HEK293 (cell line): ENCODE measurements at regions not wholly inside any gene's neighbourhood (a gene's known extent, or its start where the extent isn't known, plus 50 kb on each side); places are given as distances from the start of the nearest gene placed in this dataset.

Experiments used
- CTCF ChIA-PET: fragments of 350-600 bp; formaldehyde crosslinking; extraction: SDS; loops from one replicate; lab custom pipeline; 2021; ENCODE audit warnings: antibody characterized with exemption; lab: Yijun Ruan, JAX
- POLR2A ChIA-PET: fragments of 300-600 bp; formaldehyde crosslinking; extraction: SDS; loops from one replicate; lab custom pipeline; 2020; ENCODE audit warnings: antibody characterized with exemption, inconsistent platforms; lab: Yijun Ruan, JAX
- H3K27ac ChIP-seq: fragments of 200-500 bp; sonication (Bioruptor generic); 2 replicates; pipeline ENCODE4 v1.5.1; 2014; ENCODE audit warnings: low read depth, low read length, control low read depth, inconsistent platforms; ENCODE audit errors: extremely low read depth
- H3K36me3 ChIP-seq, 2 experiments: fragments of 200-500 bp in 1 of 2; sonication (Bioruptor generic) in 1 of 2; 1 replicate in 1 of 2; 2 replicates in 1 of 2; pipeline ENCODE4 v1.5.1; 2014 to 2017; ENCODE audit warnings: inconsistent platforms in 2 of 2, low read length in 2 of 2; ENCODE audit not compliant: control insufficient read depth in 2 of 2, insufficient read depth in 1 of 2
- H3K4me1 ChIP-seq: fragments of 200-500 bp; sonication (Bioruptor generic); 2 replicates; pipeline ENCODE4 v1.5.1; 2014; ENCODE audit warnings: mild to moderate bottlenecking, low read length, inconsistent platforms; ENCODE audit not compliant: control insufficient read depth, insufficient read depth
- H3K4me3 ChIP-seq: 2 replicates; pipeline ENCODE4 v1.5.1; 2011; ENCODE audit warnings: low read depth, mild to moderate bottlenecking, control low read depth, low read length, moderate library complexity
- H3K9me3 ChIP-seq: fragments of 200-500 bp; sonication (Bioruptor generic); 2 replicates; pipeline ENCODE4 v1.5.1; 2014; ENCODE audit warnings: low read depth, low read length, inconsistent platforms; ENCODE audit not compliant: control insufficient read depth, insufficient read depth
- ELK4 ChIP-seq: IDR thresholded peaks from 2 replicates; pipeline ENCODE4 v1.6.1; 2011; ENCODE audit warnings: mild to moderate bottlenecking, low read depth, low read length, borderline replicate concordance
- HIC1 ChIP-seq: fragments of 450-650 bp; formaldehyde crosslinking; IDR thresholded peaks from 2 replicates; pipeline ENCODE4 v1.5.1; 2016; ENCODE audit warnings: missing biosample characterization, missing genetic modification characterization
- PRDM10 ChIP-seq: fragments of 450-650 bp; formaldehyde crosslinking; IDR thresholded peaks from 2 replicates; pipeline ENCODE4 v1.5.1; 2016; ENCODE audit warnings: missing biosample characterization, missing genetic modification characterization
- ZBTB48 ChIP-seq: fragments of 450-650 bp; formaldehyde crosslinking; IDR thresholded peaks from 2 replicates; pipeline ENCODE4 v1.5.1; 2016; ENCODE audit warnings: missing biosample characterization, missing genetic modification characterization
- ZBTB49 ChIP-seq: fragments of 450-650 bp; formaldehyde crosslinking; IDR thresholded peaks from 2 replicates; pipeline ENCODE4 v1.5.1; 2016; ENCODE audit warnings: missing biosample characterization, missing genetic modification characterization, low read depth
- ZNF133 ChIP-seq: fragments of 450-650 bp; formaldehyde crosslinking; IDR thresholded peaks from 2 replicates; pipeline ENCODE4 v1.5.1; 2016; ENCODE audit warnings: missing biosample characterization, missing genetic modification characterization
- ZNF157 ChIP-seq: fragments of 450-650 bp; formaldehyde crosslinking; IDR thresholded peaks from 2 replicates; pipeline ENCODE4 v1.5.1; 2016; ENCODE audit warnings: missing biosample characterization, missing genetic modification characterization
- ZNF23 ChIP-seq: fragments of 450-650 bp; formaldehyde crosslinking; IDR thresholded peaks from 2 replicates; pipeline ENCODE4 v1.5.1; 2016; ENCODE audit warnings: missing biosample characterization, missing genetic modification characterization, borderline replicate concordance
- ZNF555 ChIP-seq: fragments of 450-650 bp; formaldehyde crosslinking; conservative IDR thresholded peaks from 2 replicates; pipeline ENCODE4 v1.5.1; 2017; ENCODE audit warnings: missing biosample characterization, mild to moderate bottlenecking, missing genetic modification characterization, inconsistent platforms
- ZNF558 ChIP-seq: fragments of 450-650 bp; formaldehyde crosslinking; IDR thresholded peaks from 2 replicates; pipeline ENCODE4 v1.5.1; 2016; ENCODE audit warnings: missing biosample characterization, missing genetic modification characterization
- ZNF600 ChIP-seq: fragments of 450-650 bp; formaldehyde crosslinking; IDR thresholded peaks from 2 replicates; pipeline ENCODE4 v1.5.1; 2016; ENCODE audit warnings: missing biosample characterization, missing genetic modification characterization
- ZNF621 ChIP-seq: fragments of 450-650 bp; formaldehyde crosslinking; IDR thresholded peaks from 2 replicates; pipeline ENCODE4 v1.5.1; 2017; ENCODE audit warnings: missing biosample characterization, missing genetic modification characterization
- ZNF639 ChIP-seq: fragments of 450-650 bp; formaldehyde crosslinking; IDR thresholded peaks from 2 replicates; pipeline ENCODE4 v1.5.1; 2016; ENCODE audit warnings: missing biosample characterization, missing genetic modification characterization
- ZNF692 ChIP-seq: fragments of 450-650 bp; formaldehyde crosslinking; IDR thresholded peaks from 2 replicates; pipeline ENCODE4 v1.5.1; 2016; ENCODE audit warnings: missing biosample characterization, missing genetic modification characterization
- ZNF791 ChIP-seq: fragments of 450-650 bp; formaldehyde crosslinking; IDR thresholded peaks from 2 replicates; pipeline ENCODE4 v1.5.1; 2016; ENCODE audit warnings: missing biosample characterization, missing genetic modification characterization

- CTCF ChIA-PET: no interaction called here
Measured at GRCh38 chr1:57797084-57797483, 373.2 kb upstream of the DAB1 start.

GRCh38 chr1:57796616-57797015, 372.8 kb upstream of the DAB1 start:
- ChIA-PET CTCF (no interaction called here), POLR2A (no interaction called here)
- Histone ChIP-seq H3K36me3 (no peaks in the 10 kb centered on the region), H3K9me3 (no peaks in the 10 kb centered on the region)
- TF ChIP-seq PRDM10 (tag by site-specific recombination): peak; percentile 36; the same call in 1 of the 2 replicates
- no peak for TF ChIP-seq ZNF692
- TF ChIP-seq ZNF157 (tag by site-specific recombination): no peak
- no peak for TF ChIP-seq ZNF600 (tag by site-specific recombination)
- TF ChIP-seq, all 188 proteins: peak for 1
- Histone ChIP-seq H3K27ac (no peak overlapping the region), H3K4me3 (no peak overlapping the region), H3K4me1 (no peaks in the 10 kb centered on the region)

More at GRCh38 chr1:57797084-57797483, 373.2 kb upstream of the DAB1 start:
- Histone ChIP-seq H3K4me3 (no peak overlapping the region), H3K9me3 (no peaks in the 10 kb centered on the region), H3K4me1 (no peaks in the 10 kb centered on the region), H3K36me3 (no peaks in the 10 kb centered on the region)
- POLR2A ChIA-PET: no interaction called here
- TF ChIP-seq ZBTB49 (tag by site-specific recombination): no peak
- no peak for TF ChIP-seq ZNF23 (tag by site-specific recombination)
- TF ChIP-seq ZNF621: no peak
- no peak for TF ChIP-seq ZNF555 (tag by site-specific recombination)
- TF ChIP-seq ZNF558 (tag by site-specific recombination): no peak
- TF ChIP-seq ELK4: no peak
- no peak for TF ChIP-seq ZNF791 (tag by site-specific recombination)
- no peak for TF ChIP-seq HIC1 (tag by site-specific recombination)
- no peak for TF ChIP-seq ZNF133 (tag by site-specific recombination)
- no peak for TF ChIP-seq ZBTB48 (tag by site-specific recombination)
- no peak for TF ChIP-seq ZNF639 (tag by site-specific recombination)
- TF ChIP-seq, all 188 proteins: peak for 0
- no peak overlapping the region for H3K27ac ChIP-seq
